ENCODE measurements at regions not wholly inside any gene's neighbourhood (a gene's known extent, or its start where the extent isn't known, plus 50 kb on each side); places are given as distances from the start of the nearest gene placed in this dataset.

- DNase-seq (ENCODE audit: insufficient read length, low spot score) (no peak), FAIRE-seq (no peak)
- TF ChIP-seq CTCF (IDR thresholded peaks at IDR 0.05; ENCODE audit: insufficient read depth, missing control alignments) = no peak
Measured at GRCh38 chr14:22334275-22334577, 254.8 kb downstream of the DAD1 start.

GRCh38 chr14:22333422-22334274, 255.4 kb downstream of the DAD1 start:
- no peak for TF ChIP-seq CTCF (IDR thresholded peaks at IDR 0.05; ENCODE audit: insufficient read depth, missing control alignments)

DNA sequence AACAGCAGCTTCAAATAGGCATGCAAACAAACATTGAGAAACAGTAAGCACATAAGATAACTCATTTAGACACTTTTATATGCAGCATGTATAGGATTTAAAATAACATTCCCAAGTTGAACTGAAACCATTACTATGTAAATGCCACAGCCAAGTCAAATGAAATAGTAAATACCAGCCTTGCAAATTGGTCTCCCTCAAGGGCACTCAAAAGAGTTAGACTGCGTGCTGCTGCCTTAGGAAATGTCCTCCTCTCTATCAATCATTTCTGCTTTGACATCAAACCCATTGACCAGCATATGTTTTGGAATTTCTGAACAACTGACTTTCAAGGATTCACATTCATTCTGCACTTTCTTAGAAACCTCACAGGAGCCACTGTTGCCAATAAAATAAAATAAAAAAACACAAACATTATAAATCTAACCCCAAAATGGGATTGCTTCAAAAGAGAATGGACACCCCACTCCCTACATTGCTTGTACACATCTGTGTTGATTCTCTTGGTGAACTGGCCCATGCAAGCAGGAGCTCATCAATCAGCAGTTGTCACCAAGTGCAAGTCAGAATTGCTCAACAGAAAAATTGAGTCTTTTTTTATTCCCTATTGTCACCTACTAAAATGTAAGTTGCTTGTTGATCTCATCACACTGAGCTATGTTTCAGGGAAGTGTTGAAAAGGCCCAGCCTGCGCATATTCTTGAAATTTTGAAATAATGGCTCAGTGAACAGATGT, 256.2 kb downstream of the DAD1 start:
- DNase-seq (ENCODE audit: insufficient read length, low spot score) (no peak), FAIRE-seq (no peak)
- no peak for TF ChIP-seq CTCF (IDR thresholded peaks at IDR 0.05; ENCODE audit: insufficient read depth, missing control alignments)

More at GRCh38 chr14:22333422-22334274, 255.4 kb downstream of the DAD1 start:
- DNase-seq (ENCODE audit: insufficient read length, low spot score) (no peak), FAIRE-seq (no peak)

DNA sequence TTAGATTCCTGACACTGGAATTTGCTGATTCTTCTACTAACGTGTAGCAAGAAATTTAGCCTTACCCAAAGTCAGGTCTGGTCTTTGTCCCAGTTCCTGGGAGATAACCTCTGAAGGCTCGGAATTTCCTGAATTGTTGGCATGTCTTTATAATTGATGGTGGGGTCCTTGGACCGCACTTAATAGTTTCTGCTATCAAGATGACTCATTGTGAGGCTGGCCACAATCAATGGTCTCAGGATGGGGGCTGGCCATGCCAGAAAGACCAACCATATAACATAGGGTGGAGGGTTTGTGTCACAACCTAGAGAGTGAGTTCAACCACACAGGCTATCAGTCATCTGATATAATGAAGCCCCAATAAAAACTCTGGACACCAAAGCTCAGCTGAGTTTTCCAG, 259.7 kb downstream of the DAD1 start:
- TF ChIP-seq CTCF (IDR thresholded peaks at IDR 0.05; ENCODE audit: insufficient read depth, missing control alignments) = no peak
- FAIRE-seq = no peak

DNA sequence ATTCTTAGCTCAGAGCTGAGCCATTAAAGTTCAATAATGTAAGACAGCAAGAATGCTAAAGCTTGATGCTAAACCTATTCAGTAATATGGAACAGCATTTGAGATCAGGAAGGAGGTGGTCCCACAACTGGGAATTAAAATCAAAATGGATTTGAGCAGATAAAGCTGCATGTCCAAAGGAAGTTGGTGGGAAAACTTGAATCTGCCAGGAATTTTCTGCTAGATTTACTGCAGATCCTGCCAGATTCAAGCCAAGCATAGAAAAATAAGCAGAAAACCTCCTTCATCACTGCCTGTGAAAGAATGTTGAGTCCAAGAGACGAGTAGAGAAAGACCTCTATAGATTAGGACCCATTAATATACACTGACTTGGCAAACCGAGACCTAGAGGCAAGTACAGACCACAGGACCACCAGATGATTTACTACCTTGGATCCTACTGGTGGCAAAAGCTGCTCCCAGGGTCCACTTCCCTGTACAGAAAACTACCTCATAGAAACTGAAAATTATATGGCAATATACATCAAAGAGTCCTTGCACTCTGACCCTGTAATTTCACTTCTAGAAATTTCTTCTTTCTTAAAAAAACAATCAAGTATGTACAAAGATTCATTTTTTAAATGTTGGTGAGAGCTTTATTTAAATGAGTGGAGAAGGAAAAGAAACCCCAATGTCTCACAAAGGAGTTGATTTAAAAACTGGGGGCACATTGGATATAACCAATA, 263.2 kb downstream of the DAD1 start:
- FAIRE-seq (no peak), DNase-seq (ENCODE audit: insufficient read length, low spot score) (no peak)
- no peak for TF ChIP-seq CTCF (IDR thresholded peaks at IDR 0.05; ENCODE audit: insufficient read depth, missing control alignments)

More for the DNA sequence above, 259.7 kb downstream of the DAD1 start:
- no peak for DNase-seq (ENCODE audit: insufficient read length, low spot score)

DNA sequence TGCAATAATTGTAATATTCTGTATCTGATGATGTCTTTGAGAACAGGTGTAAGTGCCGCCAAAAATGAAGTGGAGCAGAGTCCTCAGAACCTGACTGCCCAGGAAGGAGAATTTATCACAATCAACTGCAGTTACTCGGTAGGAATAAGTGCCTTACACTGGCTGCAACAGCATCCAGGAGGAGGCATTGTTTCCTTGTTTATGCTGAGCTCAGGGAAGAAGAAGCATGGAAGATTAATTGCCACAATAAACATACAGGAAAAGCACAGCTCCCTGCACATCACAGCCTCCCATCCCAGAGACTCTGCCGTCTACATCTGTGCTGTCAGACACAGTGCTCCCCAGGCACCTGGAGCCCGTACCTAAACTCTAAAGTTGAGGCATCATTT, 268.7 kb downstream of the DAD1 start:
- no peak for FAIRE-seq
- TF ChIP-seq CTCF (IDR thresholded peaks at IDR 0.05; ENCODE audit: insufficient read depth, missing control alignments) = no peak
- no peak for DNase-seq (ENCODE audit: insufficient read length, low spot score)

Data from D721Med (cell line).